Duodenal mucosa (tissue), 2 donors: ENCODE measurements at regions not wholly inside any gene's neighbourhood (a gene's known extent, or its start where the extent isn't known, plus 50 kb on each side); places are given as distances from the start of the nearest gene placed in this dataset.
"Not testable (repeated sequence)": the region's sequence is repeated elsewhere in the genome, so short reads cannot be mapped to it uniquely, and the experiment has no call there.

Source experiments
- H3K27ac ChIP-seq: one replicate; pipeline ENCODE4 v1.7.0; 2013; ENCODE audit warnings: low read depth, low read length
- H3K27me3 ChIP-seq, 2 donors: one replicate each; pipeline ENCODE4 v1.7.0; 2013; ENCODE audit warnings: low read length in 2 of 2, control low read depth in 1 of 2; ENCODE audit not compliant: insufficient read depth in 2 of 2, control insufficient read depth in 1 of 2
- H3K36me3 ChIP-seq, 2 donors: one replicate each; pipeline ENCODE4 v1.7.0; 2013; ENCODE audit warnings: low read length in 2 of 2, control low read depth in 1 of 2; ENCODE audit not compliant: insufficient read depth in 2 of 2, control insufficient read depth in 1 of 2
- H3K4me1 ChIP-seq, 2 donors: one replicate each; pipeline ENCODE4 v1.7.0; 2013; ENCODE audit warnings: low read length in 2 of 2, control low read depth in 1 of 2; ENCODE audit not compliant: insufficient read depth in 2 of 2, control insufficient read depth in 1 of 2
- H3K4me3 ChIP-seq, 2 donors: one replicate each; pipeline ENCODE4 v1.7.0; 2013; ENCODE audit warnings: low read length in 2 of 2, low read depth in 1 of 2
- H3K9ac ChIP-seq, 2 donors: one replicate each; pipeline ENCODE4 v1.7.0; 2013; ENCODE audit warnings: low read length in 2 of 2, low read depth in 1 of 2
- H3K9me3 ChIP-seq, 2 donors: one replicate each; pipeline ENCODE4 v1.7.0; 2013; ENCODE audit warnings: low read length in 2 of 2, control low read depth in 1 of 2; ENCODE audit not compliant: control insufficient read depth in 1 of 2

GRCh38 chr5:174625591-174626350 is 98.6 kb upstream of the MSX2 start:
- no peaks in the 10 kb centered on the region for H3K9me3 ChIP-seq
- H3K4me3 ChIP-seq: no peak overlapping the region
- H3K27ac ChIP-seq: no peak overlapping the region
- no peaks in the 10 kb centered on the region for H3K4me1 ChIP-seq
- no peak overlapping the region for H3K9ac ChIP-seq
- H3K27me3 ChIP-seq: no peaks in the 10 kb centered on the region
- H3K36me3 ChIP-seq: no peaks in the 10 kb centered on the region

- H3K4me3 ChIP-seq: no peak overlapping the region
- no peak overlapping the region for H3K27ac ChIP-seq
- H3K4me1 ChIP-seq: no peaks in the 10 kb centered on the region
- no peaks in the 10 kb centered on the region for H3K27me3 ChIP-seq
- no peaks in the 10 kb centered on the region for H3K9me3 ChIP-seq
- no peak overlapping the region for H3K9ac ChIP-seq
- no peaks in the 10 kb centered on the region for H3K36me3 ChIP-seq
Measured at GRCh38 chr5:174626369-174626920, 97.9 kb upstream of the MSX2 start.

- no peaks in the 10 kb centered on the region for H3K9me3 ChIP-seq
- H3K4me3 ChIP-seq: no peak overlapping the region
- H3K27ac ChIP-seq: no peak overlapping the region
- H3K36me3 ChIP-seq: no peaks in the 10 kb centered on the region
- no peaks in the 10 kb centered on the region for H3K4me1 ChIP-seq
- H3K27me3 ChIP-seq: no peaks in the 10 kb centered on the region
- H3K9ac ChIP-seq: no peak overlapping the region
Measured at GRCh38 chr5:174636094-174636493, 88.3 kb upstream of the MSX2 start.

GRCh38 chr5:174642816-174643405 is 81.5 kb upstream of the MSX2 start:
- Histone ChIP-seq H3K27ac (no peak overlapping the region), H3K9me3 (peaks cover 8 to 10% of the 10 kb centered on the region in 2 donors), H3K27me3 (no peaks in the 10 kb centered on the region)

GRCh38 chr5:174644436-174644835 is 79.9 kb upstream of the MSX2 start:
- no peaks in the 10 kb centered on the region for H3K36me3 ChIP-seq
- no peak overlapping the region for H3K9ac ChIP-seq
- H3K4me3 ChIP-seq: no peak overlapping the region
- no peaks in the 10 kb centered on the region for H3K27me3 ChIP-seq
- H3K27ac ChIP-seq: no peak overlapping the region
- H3K4me1 ChIP-seq: no peaks in the 10 kb centered on the region
- H3K9me3 ChIP-seq: peaks cover 8 to 10% of the 10 kb centered on the region in 2 donors

More at GRCh38 chr5:174642816-174643405, 81.5 kb upstream of the MSX2 start:
- Histone ChIP-seq H3K4me1 (no peaks in the 10 kb centered on the region), H3K9ac (no peak overlapping the region), H3K36me3 (no peaks in the 10 kb centered on the region), H3K4me3 (no peak overlapping the region)

GRCh38 chr5:174644923-174645322 is 79.5 kb upstream of the MSX2 start:
- H3K27ac ChIP-seq: no peak overlapping the region
- H3K9me3 ChIP-seq: peaks cover 8 to 10% of the 10 kb centered on the region in 2 donors
- no peaks in the 10 kb centered on the region for H3K27me3 ChIP-seq
- no peak overlapping the region for H3K9ac ChIP-seq
- H3K36me3 ChIP-seq: no peaks in the 10 kb centered on the region
- H3K4me3 ChIP-seq: no peak overlapping the region
- H3K4me1 ChIP-seq: no peaks in the 10 kb centered on the region

GRCh38 chr5:174645677-174646076 is 78.7 kb upstream of the MSX2 start:
- Histone ChIP-seq H3K9ac (no peak overlapping the region), H3K36me3 (no peaks in the 10 kb centered on the region), H3K27me3 (no peaks in the 10 kb centered on the region), H3K9me3 (peaks cover 8 to 10% of the 10 kb centered on the region in 2 donors), H3K27ac (no peak overlapping the region), H3K4me1 (no peaks in the 10 kb centered on the region), H3K4me3 (no peak overlapping the region)

- H3K9ac ChIP-seq, H3K27me3 ChIP-seq, H3K4me3 ChIP-seq, H3K4me1 ChIP-seq, H3K36me3 ChIP-seq, H3K27ac ChIP-seq: not testable (repeated sequence)
- H3K9me3 ChIP-seq: peaks cover 8 to 10% of the 10 kb centered on the region in 2 donors
Measured at GRCh38 chr5:174648618-174649017, 75.8 kb upstream of the MSX2 start.

- Histone ChIP-seq H3K4me1 (no peaks in the 10 kb centered on the region), H3K9ac (no peak overlapping the region), H3K27ac (no peak overlapping the region), H3K4me3 (no peak overlapping the region), H3K27me3 (no peaks in the 10 kb centered on the region), H3K9me3 (peaks cover 8 to 10% of the 10 kb centered on the region in 2 donors), H3K36me3 (no peaks in the 10 kb centered on the region)
Measured at GRCh38 chr5:174649391-174649790, 75.0 kb upstream of the MSX2 start.

- H3K9me3 ChIP-seq: no peaks in the 10 kb centered on the region
- peaks cover 0 to 4% of the 10 kb centered on the region in 2 donors for H3K27me3 ChIP-seq
- no peak overlapping the region for H3K27ac ChIP-seq
- no peaks in the 10 kb centered on the region for H3K36me3 ChIP-seq
- no peak overlapping the region for H3K9ac ChIP-seq
- H3K4me3 ChIP-seq: no peak overlapping the region
- H3K4me1 ChIP-seq: no peaks in the 10 kb centered on the region
Measured at GRCh38 chr5:174654442-174654841, 69.9 kb upstream of the MSX2 start.
